GM10248 (cell line): ENCODE measurements at regions not wholly inside any gene's neighbourhood (a gene's known extent, or its start where the extent isn't known, plus 50 kb on each side); places are given as distances from the start of the nearest gene placed in this dataset.

Experiments
- CTCF ChIA-PET: fragments of 300-600 bp; sonication (Branson Sonifier 250); formaldehyde crosslinking; extraction: SDS; loops from one replicate; lab custom pipeline; 2021; ENCODE audit warnings: antibody characterized with exemption; lab: Yijun Ruan, JAX
- POLR2A ChIA-PET: fragments of 350-650 bp; sonication (Branson Sonifier 250); formaldehyde crosslinking; extraction: SDS; loops from one replicate; lab custom pipeline; 2020; ENCODE audit warnings: antibody characterized with exemption; lab: Yijun Ruan, JAX
- DNase-seq: peaks from one replicate; pipeline ENCODE4 v3.0.0; 2012; ENCODE audit errors: extremely low spot score
- CTCF ChIP-seq: IDR thresholded peaks from 2 replicates; pipeline ENCODE4 v1.5.1; 2012; ENCODE audit warnings: mild to moderate bottlenecking, low read depth; ENCODE audit errors: extremely low read depth, missing control alignments, control extremely low read depth

DNA sequence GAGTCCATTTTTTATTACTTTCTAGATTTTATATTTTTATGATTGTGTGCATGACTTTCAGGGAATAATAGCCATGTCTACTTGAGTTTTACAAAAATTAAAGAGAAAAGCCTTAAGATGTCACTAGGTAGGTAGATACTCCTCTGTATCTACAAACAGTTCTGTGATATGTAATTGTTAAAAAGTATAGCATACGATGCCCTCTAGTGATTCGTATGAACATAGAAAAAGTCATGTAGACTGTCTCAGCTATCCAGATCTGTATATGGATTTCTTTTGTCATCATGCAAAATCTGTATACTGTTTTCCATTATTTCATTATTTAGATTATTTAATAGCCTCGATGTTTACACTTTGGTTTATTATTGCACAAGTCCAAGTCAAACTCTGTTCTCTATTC lies 856.6 kb downstream of the CENPC start:
- CTCF ChIA-PET = no interaction called here
- no peak for DNase-seq
- no peak for TF ChIP-seq CTCF
- POLR2A ChIA-PET = no interaction called here

- no peak for TF ChIP-seq CTCF
- ChIA-PET CTCF (no interaction called here), POLR2A (no interaction called here)
- DNase-seq = no peak
Measured at GRCh38 chr4:66687459-66687858, 857.8 kb downstream of the CENPC start.

GRCh38 chr4:66681962-66682361 lies 863.3 kb downstream of the CENPC start:
- DNase-seq = no peak
- POLR2A ChIA-PET = no interaction called here
- CTCF ChIA-PET = no interaction called here
- TF ChIP-seq CTCF = no peak

GRCh38 chr4:66667249-66667648 lies 878.1 kb downstream of the CENPC start:
- POLR2A ChIA-PET = no interaction called here
- no peak for TF ChIP-seq CTCF
- CTCF ChIA-PET = no interaction called here
- no peak for DNase-seq

GRCh38 chr4:66662620-66663019 lies 882.7 kb downstream of the CENPC start:
- TF ChIP-seq CTCF = no peak
- ChIA-PET CTCF (no interaction called here), POLR2A (no interaction called here)
- DNase-seq = no peak

DNA sequence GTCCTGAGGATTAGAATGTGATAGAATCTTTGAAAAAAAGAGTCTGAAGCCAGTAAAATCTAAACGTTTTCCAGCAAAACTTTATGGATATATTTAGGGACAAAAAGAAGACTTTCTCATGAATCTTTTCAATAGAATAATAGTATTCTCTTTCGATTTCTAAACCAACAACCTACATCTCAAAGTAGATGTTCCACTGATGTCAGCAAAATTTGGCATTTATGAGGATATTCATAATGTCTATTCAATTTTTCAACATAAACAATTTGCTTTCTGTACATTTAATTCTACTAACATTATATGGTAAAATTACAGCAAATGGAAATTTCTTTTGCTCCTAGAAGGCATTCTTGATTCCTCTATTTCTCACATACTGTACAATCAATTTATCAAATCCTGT lies 886.5 kb downstream of the CENPC start:
- POLR2A ChIA-PET = no interaction called here
- CTCF ChIA-PET = no interaction called here

More for the DNA sequence above, 886.5 kb downstream of the CENPC start:
- no peak for TF ChIP-seq CTCF
- DNase-seq = no peak
